Panc1 (cell line): ENCODE measurements at regions not wholly inside any gene's neighbourhood (a gene's known extent, or its start where the extent isn't known, plus 50 kb on each side); places are given as distances from the start of the nearest gene placed in this dataset.

Source experiments
- ATAC-seq: fragments of 200-7000 bp; cut with Tn5 transposase; 2 replicates; pipeline ENCODE4 v1.9.1; 2020; ENCODE audit warnings: mild to moderate bottlenecking, moderate library complexity
- BruUV-seq: library from RNA; stranded (reverse); fragments of 400-500 nt; replicated peaks from 2 replicates; lab custom pipeline; 2021; lab: Mats Ljungman, UMichigan
- CTCF ChIA-PET: fragments of 300-600 bp; sonication (Branson Sonifier 250); formaldehyde crosslinking; loops from one replicate; lab custom pipeline; 2022; ENCODE audit warnings: antibody characterized with exemption; lab: Charles Lee
- POLR2A ChIA-PET: fragments of 300-600 bp; sonication (Branson Sonifier 250); formaldehyde crosslinking; loops from one replicate; lab custom pipeline; 2022; ENCODE audit warnings: antibody characterized with exemption; lab: Charles Lee
- DNase-seq: peaks from one replicate; pipeline ENCODE4 v3.0.0-alpha.2; 2010; ENCODE audit warnings: low read depth, low spot score
- H3K27ac ChIP-seq: 2 replicates; pipeline ENCODE4 v1.5.1; 2011; ENCODE audit warnings: mild to moderate bottlenecking, low read length, inconsistent platforms
- H3K27me3 ChIP-seq: fragments of 200-500 bp; sonication (Bioruptor generic); 2 replicates; pipeline ENCODE4 v1.6.0; 2014; ENCODE audit warnings: low read length, inconsistent platforms; ENCODE audit not compliant: control insufficient read depth, insufficient read depth
- H3K36me3 ChIP-seq: fragments of 200-500 bp; sonication (Bioruptor generic); 2 replicates; pipeline ENCODE4 v1.5.1; 2014; ENCODE audit warnings: inconsistent platforms, mild to moderate bottlenecking, low read length, moderate library complexity; ENCODE audit not compliant: control insufficient read depth, insufficient read depth
- H3K4me1 ChIP-seq: 2 replicates; pipeline ENCODE4 v1.5.1; 2011; ENCODE audit warnings: inconsistent platforms, mild to moderate bottlenecking, low read length, moderate library complexity; ENCODE audit not compliant: control insufficient read depth, insufficient read depth
- H3K4me3 ChIP-seq, 2 experiments: 2 replicates each; pipeline ENCODE4 v1.5.1; 2011 to 2012; ENCODE audit warnings: low read depth in 2 of 2, low read length in 2 of 2, mild to moderate bottlenecking in 2 of 2, inconsistent platforms in 1 of 2, moderate library complexity in 1 of 2
- H3K9me3 ChIP-seq: fragments of 200-500 bp; sonication (Bioruptor generic); 2 replicates; pipeline ENCODE4 v1.5.1; 2014; ENCODE audit warnings: low read depth, mild to moderate bottlenecking, inconsistent platforms, low read length, moderate library complexity; ENCODE audit not compliant: control insufficient read depth, insufficient read depth
- CTCF ChIP-seq: fragments of 450-650 bp; IDR thresholded peaks from 2 replicates; pipeline ENCODE4 v1.5.1; 2017; ENCODE audit warnings: mild to moderate bottlenecking
- POLR2AphosphoS5 ChIP-seq: IDR thresholded peaks from 2 replicates; pipeline ENCODE4 v1.6.1; 2012; ENCODE audit warnings: mild to moderate bottlenecking, low read depth, low read length, moderate library complexity
- REST ChIP-seq, 2 experiments: IDR thresholded peaks; 2 replicates each; pipeline ENCODE4 v1.6.1; 2011 to 2012; ENCODE audit warnings: low read depth in 2 of 2, control low read depth in 1 of 2, low read length in 1 of 2, mild to moderate bottlenecking in 1 of 2, moderate library complexity in 1 of 2; ENCODE audit not compliant: insufficient read depth in 1 of 2
- SIN3A ChIP-seq: IDR thresholded peaks from 2 replicates; pipeline ENCODE4 v1.6.1; 2012; ENCODE audit warnings: low read depth, mild to moderate bottlenecking, low read length, moderate library complexity, borderline replicate concordance; ENCODE audit not compliant: insufficient read depth
- TCF7L2 ChIP-seq: IDR thresholded peaks from 2 replicates; pipeline ENCODE4 v1.6.1; 2011; ENCODE audit warnings: mild to moderate bottlenecking, low read depth, low read length, inconsistent platforms
- in situ Hi-C: cut with HindIII; loops from 2 replicates; pipeline ENCODE4 v1.10.0; 2016; ENCODE audit warnings: low sequenced_read_pairs, low pct_unique_long_range_greater_than_20kb
- intact Hi-C: fragments of 100-400 bp; cut with micrococcal nuclease; formaldehyde crosslinking; loops from one replicate; pipeline ENCODE4 v1.10.0; 2022; ENCODE audit not compliant: unreplicated experiment

DNA sequence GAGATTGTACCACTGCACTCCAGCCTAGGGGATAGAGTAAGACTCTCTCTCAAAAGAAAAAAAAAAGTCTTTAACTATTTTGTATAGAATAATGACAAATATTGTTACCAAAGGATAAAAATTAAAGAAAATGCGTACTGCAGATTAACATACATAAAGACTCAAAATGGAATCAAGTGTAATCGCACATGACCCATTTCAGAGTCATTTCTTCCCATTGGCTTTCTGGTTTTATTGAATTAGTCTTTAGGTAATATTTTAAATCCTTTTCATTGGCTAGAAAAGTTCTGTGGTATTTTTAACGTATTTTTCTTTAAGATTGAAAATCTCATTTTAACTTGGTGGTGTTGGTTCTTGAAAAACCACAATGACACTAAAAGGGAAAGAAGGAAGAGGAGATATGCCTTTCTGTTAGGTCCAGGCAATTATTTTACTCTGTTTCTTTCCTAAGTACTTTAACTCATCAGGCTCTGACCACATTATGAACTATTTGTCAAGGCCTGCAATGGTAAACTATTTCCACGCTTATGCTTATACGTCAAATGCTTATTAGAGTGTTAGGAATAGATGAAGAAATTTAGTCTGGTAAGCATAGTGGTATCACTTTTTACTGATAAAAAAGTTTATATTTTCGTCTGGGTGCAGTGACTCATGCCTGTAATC, 52.3 kb downstream of the PLEKHG1 start:
- ATAC-seq (no peak), DNase-seq (no peak)
- no TSS peak for BruUV-seq
- Histone ChIP-seq H3K4me3 (no peak overlapping the region), H3K27ac (no peak overlapping the region), H3K27me3 (no peaks in the 10 kb centered on the region; the same call in 1 of the 2 replicates), H3K4me1 (no peaks in the 10 kb centered on the region), H3K9me3 (no peaks in the 10 kb centered on the region), H3K36me3 (no peaks in the 10 kb centered on the region)
- intact Hi-C loops, result no loop called here
- ChIA-PET CTCF (no interaction called here), POLR2A (no interaction called here)
- in situ Hi-C loops, result no loop called here
- no peak for TF ChIP-seq REST (IDR thresholded peaks at IDR 0.05; ENCODE audit: insufficient read depth in 1 of 2, low read depth in 2 of 2, low read length in 1 of 2)

DNA sequence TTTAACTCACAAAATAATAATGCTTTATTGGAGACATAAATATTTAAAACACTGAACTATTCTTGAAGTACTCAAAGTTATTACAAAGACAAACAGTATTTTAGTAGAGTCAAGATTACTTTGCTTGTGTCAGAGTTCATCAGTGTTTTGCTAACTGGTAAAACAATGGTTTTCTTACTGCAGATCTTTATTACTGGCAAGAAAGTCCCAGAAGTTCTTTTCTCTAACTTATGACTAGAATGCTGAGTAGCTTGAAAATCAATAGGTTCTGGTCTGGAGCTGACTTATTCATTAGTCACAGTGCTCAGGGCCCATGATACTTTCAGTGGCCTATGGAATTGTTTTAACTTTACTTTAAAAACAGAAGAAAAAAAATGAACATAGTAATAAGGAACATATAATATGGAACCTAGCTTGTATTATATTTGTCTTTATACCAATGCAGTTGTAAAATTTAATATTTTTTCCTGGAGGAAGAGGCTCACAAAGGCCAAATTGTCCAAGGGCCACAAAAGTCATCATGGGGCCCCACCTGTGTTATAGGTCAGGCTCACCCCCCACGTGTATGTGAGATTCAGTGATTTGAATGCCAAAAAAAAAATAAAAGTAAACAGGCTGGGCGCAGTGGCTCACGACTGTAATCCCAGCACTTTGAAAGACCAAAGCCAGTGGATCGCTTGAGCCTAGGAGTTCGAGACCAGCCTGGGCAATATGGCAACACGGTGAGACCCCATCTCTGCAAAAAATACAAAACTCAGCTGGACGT, 53.3 kb downstream of the PLEKHG1 start:
- Histone ChIP-seq H3K4me1 (no peaks in the 10 kb centered on the region), H3K36me3 (no peaks in the 10 kb centered on the region), H3K27ac (no peak overlapping the region), H3K9me3 (no peaks in the 10 kb centered on the region), H3K27me3 (no peaks in the 10 kb centered on the region; the same call in 1 of the 2 replicates), H3K4me3 (no peak overlapping the region)
- ChIA-PET CTCF (no interaction called here), POLR2A (no interaction called here)
- TF ChIP-seq REST (IDR thresholded peaks at IDR 0.05; ENCODE audit: insufficient read depth in 1 of 2, low read depth in 2 of 2, low read length in 1 of 2), result no peak
- TF ChIP-seq CTCF, result no peak
- TF ChIP-seq SIN3A, result no peak
- TF ChIP-seq POLR2AphosphoS5, result no peak
- TF ChIP-seq TCF7L2, result no peak
- intact Hi-C loops, result no loop called here
- no peak for ATAC-seq
- no TSS peak for BruUV-seq
- DNase-seq, result no peak
- in situ Hi-C loops, result no loop called here
